GM18873 (cell line): ENCODE measurements at regions not wholly inside any gene's neighbourhood (a gene's known extent, or its start where the extent isn't known, plus 50 kb on each side); places are given as distances from the start of the nearest gene placed in this dataset.

ENCODE experiments used
- ATAC-seq: cut with Tn5 transposase; IDR thresholded peaks from one replicate; pipeline ENCODE4 v1.9.1; 2021; ENCODE audit warnings: mild to moderate bottlenecking, moderate library complexity, moderate number of reproducible peaks; ENCODE audit not compliant: unreplicated experiment, low FRiP score

GRCh38 chr12:25896981-25897380, 61.5 kb upstream of the RASSF8 start:
- ATAC-seq: no peak

GRCh38 chr12:25903603-25904245, 54.8 kb upstream of the RASSF8 start:
- ATAC-seq: no peak

- ATAC-seq: no peak
Observed at GRCh38 chr12:25904442-25904841, 54.0 kb upstream of the RASSF8 start.

- ATAC-seq: no peak
Observed at GRCh38 chr12:25906651-25907340, 51.7 kb upstream of the RASSF8 start.
